AG20443 (cell line): ENCODE measurements at regions not wholly inside any gene's neighbourhood (a gene's known extent, or its start where the extent isn't known, plus 50 kb on each side); places are given as distances from the start of the nearest gene placed in this dataset.

Experiments
- DNase-seq: peaks from one replicate; pipeline ENCODE4 v3.0.0; 2012; ENCODE audit warnings: low spot score, mixed read lengths

- DNase-seq = no peak
Measured at GRCh38 chr1:168871531-168871930, 142.5 kb upstream of the DPT start.

GRCh38 chr1:168875831-168876230 lies 146.8 kb upstream of the DPT start:
- no peak for DNase-seq

GRCh38 chr1:168876830-168877229 lies 147.8 kb upstream of the DPT start:
- DNase-seq = no peak

- peak; percentile 17 for DNase-seq
Measured at GRCh38 chr1:168879896-168880734, 151.1 kb upstream of the DPT start.

GRCh38 chr1:168881656-168882260 lies 152.8 kb upstream of the DPT start:
- DNase-seq = no peak

GRCh38 chr1:168887381-168887780 lies 158.4 kb upstream of the DPT start:
- no peak for DNase-seq

GRCh38 chr1:168888418-168888817 lies 159.4 kb upstream of the DPT start:
- no peak for DNase-seq

- peak; percentile 20 for DNase-seq
Measured at GRCh38 chr1:168892931-168893330, 163.9 kb upstream of the DPT start.

GRCh38 chr1:168893359-168893801 lies 164.4 kb upstream of the DPT start:
- DNase-seq = peak; percentile 62

- DNase-seq = no peak
Measured at GRCh38 chr1:168894397-168894903, 165.4 kb upstream of the DPT start.

GRCh38 chr1:168897249-168897648 lies 168.2 kb upstream of the DPT start:
- no peak for DNase-seq

GRCh38 chr1:168903237-168903830 lies 174.3 kb upstream of the DPT start:
- no peak for DNase-seq

GRCh38 chr1:168905633-168906032 lies 176.6 kb upstream of the DPT start:
- no peak for DNase-seq

- no peak for DNase-seq
Measured at GRCh38 chr1:168906367-168906766, 177.4 kb upstream of the DPT start.

GRCh38 chr1:168907053-168907452 lies 178.0 kb upstream of the DPT start:
- DNase-seq = no peak

GRCh38 chr1:168907786-168908348 lies 178.9 kb upstream of the DPT start:
- DNase-seq = no peak

- DNase-seq = no peak
Measured at GRCh38 chr1:168910403-168910802, 181.4 kb upstream of the DPT start.

- no peak for DNase-seq
Measured at GRCh38 chr1:168911370-168911769, 182.4 kb upstream of the DPT start.

GRCh38 chr1:168913711-168914463 lies 184.9 kb upstream of the DPT start:
- DNase-seq = no peak

GRCh38 chr1:168917309-168917708 lies 188.3 kb upstream of the DPT start:
- DNase-seq = no peak

GRCh38 chr1:168917796-168918195 lies 188.7 kb upstream of the ATP1B1 start:
- no peak for DNase-seq
